OCI-LY7 (cell line): ENCODE measurements at regions not wholly inside any gene's neighbourhood (a gene's known extent, or its start where the extent isn't known, plus 50 kb on each side); places are given as distances from the start of the nearest gene placed in this dataset.

Source experiments
- BruUV-seq: library from RNA; stranded (reverse); fragments of 400-500 nt; replicated peaks from 2 replicates; lab custom pipeline; 2021; lab: Mats Ljungman, UMichigan
- CTCF ChIA-PET: fragments of 300-600 bp; sonication (Branson Sonifier 250); formaldehyde crosslinking; loops from one replicate; lab custom pipeline; 2022; ENCODE audit warnings: antibody characterized with exemption; ENCODE audit not compliant: unreplicated experiment; lab: Charles Lee
- POLR2A ChIA-PET: fragments of 300-600 bp; sonication (Branson Sonifier 250); formaldehyde crosslinking; loops from one replicate; lab custom pipeline; 2022; ENCODE audit warnings: antibody characterized with exemption; lab: Charles Lee
- DNase-seq: peaks from one replicate; pipeline ENCODE4 v3.0.0-alpha.2; 2015; ENCODE audit warnings: low spot score
- H2AFZ ChIP-seq: fragments of 200-600 bp; sonication (generic), shearing (Covaris generic); 2 replicates; pipeline ENCODE4 v1.6.1; 2014; ENCODE audit warnings: mild to moderate bottlenecking, antibody characterized with exemption, low read length, moderate library complexity
- H3K27ac ChIP-seq: fragments of 200-600 bp; sonication (generic); 2 replicates; pipeline ENCODE4 v1.5.1; 2014; ENCODE audit warnings: mixed run types, low read depth, mild to moderate bottlenecking, moderate library complexity, low read length, inconsistent platforms; ENCODE audit not compliant: poor library complexity, severe bottlenecking
- H3K36me3 ChIP-seq: fragments of 200-600 bp; sonication (generic); 2 replicates; pipeline ENCODE4 v1.6.1; 2014; ENCODE audit warnings: mild to moderate bottlenecking, antibody characterized with exemption, low read length, moderate library complexity, mixed read lengths; ENCODE audit not compliant: insufficient read depth
- H3K4me1 ChIP-seq: fragments of 200-600 bp; sonication (generic); 2 replicates; pipeline ENCODE4 v1.5.1; 2014; ENCODE audit warnings: mild to moderate bottlenecking, low read length; ENCODE audit not compliant: insufficient read depth, poor library complexity, severe bottlenecking
- H3K4me2 ChIP-seq: fragments of 200-600 bp; sonication (generic); 2 replicates; pipeline ENCODE4 v1.6.1; 2014; ENCODE audit warnings: mild to moderate bottlenecking, low read length
- H3K4me3 ChIP-seq: fragments of 200-600 bp; sonication (generic); 2 replicates; pipeline ENCODE4 v1.5.1; 2014; ENCODE audit warnings: mild to moderate bottlenecking, low read depth, low read length; ENCODE audit not compliant: poor library complexity, severe bottlenecking
- H3K79me2 ChIP-seq: fragments of 200-600 bp; sonication (generic); 2 replicates; pipeline ENCODE4 v1.6.1; 2016; ENCODE audit warnings: low read depth, mild to moderate bottlenecking, low read length, moderate library complexity, mixed read lengths; ENCODE audit not compliant: insufficient read depth
- H3K9me2 ChIP-seq: fragments of 200-600 bp; sonication (generic); 2 replicates; pipeline ENCODE4 v1.6.1; 2016; ENCODE audit warnings: mild to moderate bottlenecking, low read length, mixed read lengths; ENCODE audit not compliant: insufficient read depth
- H3K9me3 ChIP-seq: fragments of 200-600 bp; sonication (generic); 2 replicates; pipeline ENCODE4 v1.6.1; 2014; ENCODE audit warnings: mild to moderate bottlenecking, mixed run types, low read length, mixed read lengths
- H4K20me1 ChIP-seq: fragments of 200-600 bp; sonication (generic); 2 replicates; pipeline ENCODE4 v1.6.1; 2014; ENCODE audit warnings: mild to moderate bottlenecking, antibody characterized with exemption, low read length, moderate library complexity, mixed read lengths; ENCODE audit not compliant: insufficient read depth
- EZH2phosphoT487 ChIP-seq: fragments of 200-600 bp; sonication (generic); IDR thresholded peaks from 2 replicates; pipeline ENCODE4 v1.6.1; 2018; ENCODE audit warnings: low read depth, borderline replicate concordance, mild to moderate bottlenecking, mixed run types, antibody characterized with exemption, low read length, moderate library complexity, mixed read lengths
- intact Hi-C: fragments of 100-400 bp; cut with micrococcal nuclease; formaldehyde crosslinking; loops from one replicate; pipeline ENCODE4 v1.10.0; 2022; ENCODE audit not compliant: unreplicated experiment
- TF ChIP-seq, protein P1 (sequence below): fragments of 200-600 bp; sonication (generic); conservative IDR thresholded peaks from 2 replicates; pipeline ENCODE4 v1.5.1; 2014; ENCODE audit warnings: mild to moderate bottlenecking, antibody characterized with exemption, low read length, moderate library complexity, mixed read lengths

DNA sequence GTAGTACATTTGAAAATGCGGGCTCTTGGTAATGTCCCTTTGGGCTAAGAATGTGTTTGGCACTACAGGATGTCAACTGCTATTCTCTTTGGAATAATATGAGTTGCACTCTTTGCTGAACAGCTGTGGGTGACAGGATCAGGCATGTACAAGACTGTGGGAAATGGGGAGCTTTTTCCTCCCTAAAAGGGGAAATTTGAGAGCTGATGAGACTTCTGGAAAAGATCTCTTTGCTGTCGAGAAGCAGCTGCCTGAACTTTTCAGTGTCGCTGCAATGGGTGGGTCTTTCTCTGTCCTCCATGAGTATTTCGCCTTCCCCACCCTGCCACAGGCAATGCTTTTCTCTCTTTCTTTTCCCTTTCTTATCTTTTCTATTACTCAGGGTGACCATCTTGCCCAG, 762.2 kb upstream of the GCFC2 start:
- Histone ChIP-seq H3K9me3 (no peaks in the 10 kb centered on the region), H3K4me3 (no peak overlapping the region), H3K4me2 (no peak overlapping the region), H3K4me1 (no peaks in the 10 kb centered on the region), H3K27ac (no peak overlapping the region), H4K20me1 (no peaks in the 10 kb centered on the region), H3K79me2 (no peaks in the 10 kb centered on the region), H2AFZ (no peak overlapping the region), H3K9me2 (no peaks in the 10 kb centered on the region), H3K36me3 (no peaks in the 10 kb centered on the region)
- POLR2A ChIA-PET = no interaction called here
- DNase-seq = no peak
- CTCF ChIA-PET = no interaction called here
- intact Hi-C loops = no loop called here
- no TSS peak for BruUV-seq
- TF ChIP-seq, protein P1, sequence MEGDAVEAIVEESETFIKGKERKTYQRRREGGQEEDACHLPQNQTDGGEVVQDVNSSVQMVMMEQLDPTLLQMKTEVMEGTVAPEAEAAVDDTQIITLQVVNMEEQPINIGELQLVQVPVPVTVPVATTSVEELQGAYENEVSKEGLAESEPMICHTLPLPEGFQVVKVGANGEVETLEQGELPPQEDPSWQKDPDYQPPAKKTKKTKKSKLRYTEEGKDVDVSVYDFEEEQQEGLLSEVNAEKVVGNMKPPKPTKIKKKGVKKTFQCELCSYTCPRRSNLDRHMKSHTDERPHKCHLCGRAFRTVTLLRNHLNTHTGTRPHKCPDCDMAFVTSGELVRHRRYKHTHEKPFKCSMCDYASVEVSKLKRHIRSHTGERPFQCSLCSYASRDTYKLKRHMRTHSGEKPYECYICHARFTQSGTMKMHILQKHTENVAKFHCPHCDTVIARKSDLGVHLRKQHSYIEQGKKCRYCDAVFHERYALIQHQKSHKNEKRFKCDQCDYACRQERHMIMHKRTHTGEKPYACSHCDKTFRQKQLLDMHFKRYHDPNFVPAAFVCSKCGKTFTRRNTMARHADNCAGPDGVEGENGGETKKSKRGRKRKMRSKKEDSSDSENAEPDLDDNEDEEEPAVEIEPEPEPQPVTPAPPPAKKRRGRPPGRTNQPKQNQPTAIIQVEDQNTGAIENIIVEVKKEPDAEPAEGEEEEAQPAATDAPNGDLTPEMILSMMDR = no peak
- TF ChIP-seq EZH2phosphoT487 = no peak

DNA sequence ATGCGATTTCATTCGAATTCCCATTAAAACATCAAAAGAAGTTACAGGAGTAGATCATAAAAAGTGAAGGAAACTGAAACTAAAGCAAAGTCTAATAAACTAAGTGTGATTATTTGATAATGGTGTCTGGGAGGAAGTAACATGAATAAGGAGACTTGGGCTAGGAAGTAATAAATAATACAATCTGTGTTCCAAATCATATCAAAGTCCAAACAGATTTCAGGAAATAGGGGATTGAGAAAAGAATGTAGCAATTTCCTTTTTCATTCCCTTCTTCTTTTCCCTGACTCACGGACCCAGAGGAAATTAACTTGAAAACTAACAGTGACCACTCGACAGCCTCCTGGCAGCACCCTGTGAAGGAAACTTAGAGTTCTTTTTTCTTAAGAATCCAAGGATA, 758.4 kb upstream of the GCFC2 start:
- BruUV-seq = no TSS peak
- H3K4me2 ChIP-seq = no peak overlapping the region

DNA sequence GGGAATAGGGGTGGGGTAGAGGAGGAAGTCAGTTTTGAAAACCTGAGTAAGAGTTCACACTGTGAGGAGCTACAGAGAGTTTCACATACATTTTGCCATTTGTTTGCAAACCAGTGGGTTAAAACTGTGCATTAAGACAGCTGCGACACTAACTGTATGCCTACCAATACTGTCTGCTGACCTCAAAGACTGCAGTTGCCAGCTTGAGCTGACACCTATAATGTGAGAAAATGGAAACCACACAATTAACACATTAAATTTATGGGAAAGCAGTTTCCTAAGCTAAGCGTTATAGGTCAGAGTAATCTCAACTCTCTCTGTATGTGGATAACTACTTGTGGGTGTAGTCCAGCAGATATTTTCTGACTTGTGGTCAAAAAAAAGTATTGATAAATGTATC, 756.6 kb upstream of the GCFC2 start:
- H3K9me2 ChIP-seq = no peaks in the 10 kb centered on the region
- H3K27ac ChIP-seq = no peak overlapping the region
- intact Hi-C loops = no loop called here
- no peak overlapping the region for H3K4me3 ChIP-seq
- no peaks in the 10 kb centered on the region for H3K79me2 ChIP-seq
- DNase-seq = no peak
- TF ChIP-seq, protein P1 = no peak
- no peak for TF ChIP-seq EZH2phosphoT487
- H2AFZ ChIP-seq = no peak overlapping the region
- H3K4me2 ChIP-seq = no peak overlapping the region
- no TSS peak for BruUV-seq
- H3K9me3 ChIP-seq = no peaks in the 10 kb centered on the region
- H3K36me3 ChIP-seq = no peaks in the 10 kb centered on the region
- CTCF ChIA-PET = interaction anchor here (0.5 kb wide), 1 partner anchor 491 kb away, joined by 4 read pairs; no protein-coding TSS in a partner anchor
- H3K4me1 ChIP-seq = no peaks in the 10 kb centered on the region
- no peaks in the 10 kb centered on the region for H4K20me1 ChIP-seq
- POLR2A ChIA-PET = no interaction called here

More for the DNA sequence above, 758.4 kb upstream of the GCFC2 start:
- Histone ChIP-seq H3K4me1 (no peaks in the 10 kb centered on the region), H3K79me2 (no peaks in the 10 kb centered on the region), H3K9me3 (no peaks in the 10 kb centered on the region), H3K4me3 (no peak overlapping the region), H3K27ac (no peak overlapping the region), H3K36me3 (no peaks in the 10 kb centered on the region), H2AFZ (no peak overlapping the region), H3K9me2 (no peaks in the 10 kb centered on the region), H4K20me1 (no peaks in the 10 kb centered on the region)
- ChIA-PET CTCF (no interaction called here), POLR2A (no interaction called here)
- no peak for DNase-seq
- intact Hi-C loops = no loop called here
- TF ChIP-seq, protein P1 = no peak
- TF ChIP-seq EZH2phosphoT487 = no peak
